ENCODE measurements at regions not wholly inside any gene's neighbourhood (a gene's known extent, or its start where the extent isn't known, plus 50 kb on each side); places are given as distances from the start of the nearest gene placed in this dataset.

DNA sequence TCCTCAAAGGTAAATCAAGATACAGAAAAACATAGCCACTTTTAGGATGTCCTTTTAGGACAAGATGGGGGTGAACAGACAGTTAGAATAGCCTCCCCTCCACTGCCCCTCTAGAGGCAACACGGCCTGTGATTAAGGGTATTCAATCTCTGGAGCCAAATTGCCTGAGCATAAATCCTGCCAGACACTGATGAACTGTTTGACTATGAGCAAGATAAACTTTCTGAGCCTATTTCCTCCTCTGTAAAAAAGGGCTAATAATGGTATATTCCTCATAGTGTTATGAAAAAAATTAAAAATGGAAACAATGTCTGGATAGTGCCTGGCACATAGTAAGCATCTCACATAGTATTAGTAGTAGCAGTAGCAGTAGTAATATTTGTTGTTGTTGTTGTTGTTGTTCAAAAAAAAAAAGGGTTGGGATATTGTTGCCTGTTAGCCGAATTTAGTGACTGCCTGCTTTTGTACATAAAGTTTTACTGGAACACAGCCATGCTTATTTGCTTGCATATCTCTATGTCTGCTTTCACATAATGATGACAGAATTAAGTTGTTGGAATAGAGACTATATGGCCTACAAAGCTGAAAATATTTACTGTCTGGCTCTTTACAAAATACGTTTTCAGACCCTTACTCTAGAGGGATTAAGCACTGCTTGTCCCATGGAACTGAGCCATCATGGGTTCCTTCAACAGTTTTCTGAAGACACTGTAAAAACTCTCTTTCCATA is 536.3 kb downstream of the TLE4 start:
- no peak for DNase-seq (ENCODE audit: low read depth in 1 of 2, low spot score in 1 of 2)

DNA sequence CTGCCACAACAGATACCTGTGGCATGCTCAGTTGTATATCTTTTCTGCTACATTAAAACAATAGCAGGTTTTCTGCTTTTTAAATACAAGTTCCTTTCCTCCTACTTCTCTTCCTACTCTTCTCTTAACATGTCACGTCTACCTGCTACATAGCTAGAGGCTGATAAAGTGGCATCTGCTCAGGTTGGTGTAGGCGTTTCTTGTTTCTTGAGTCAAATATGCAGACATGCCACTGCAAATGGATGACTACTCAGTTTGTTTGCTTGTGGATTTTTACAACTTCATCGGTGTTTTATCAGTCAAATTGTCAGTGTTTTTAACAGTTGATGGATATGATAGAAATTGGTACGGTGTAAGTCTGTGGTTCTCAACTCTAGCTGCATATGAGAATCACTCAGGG is 525.7 kb downstream of the TLE4 start:
- DNase-seq (ENCODE audit: low read depth in 1 of 2, low spot score in 1 of 2) = no peak

DNA sequence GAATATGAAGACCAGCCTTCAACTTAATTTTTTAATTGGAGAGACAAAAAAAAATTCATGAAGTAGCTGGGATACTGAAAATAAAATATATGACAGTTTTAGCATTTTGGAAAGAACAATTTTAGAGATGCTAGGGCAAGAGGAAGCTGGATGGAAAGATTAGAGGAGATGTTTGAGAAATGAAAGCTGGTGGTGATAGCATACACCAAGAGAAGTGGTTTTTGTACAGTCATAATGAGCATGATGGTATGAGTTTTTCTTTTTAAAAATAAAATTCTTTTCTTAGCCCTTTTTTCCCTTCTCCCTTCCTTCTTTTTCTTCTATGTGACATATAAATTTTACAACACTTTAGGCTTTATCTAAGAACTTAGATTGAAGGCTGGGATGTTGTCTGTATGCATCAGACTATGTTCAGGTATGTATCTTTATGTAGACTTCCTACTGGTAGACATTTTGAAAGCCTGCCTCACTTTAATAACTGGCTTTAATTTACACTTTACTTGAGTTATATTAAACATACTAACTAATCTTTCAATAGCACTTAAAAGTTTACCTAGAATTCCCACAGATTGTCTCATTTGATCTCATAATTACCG is 522.5 kb downstream of the TLE4 start:
- no peak for DNase-seq (ENCODE audit: low read depth in 1 of 2, low spot score in 1 of 2)

DNA sequence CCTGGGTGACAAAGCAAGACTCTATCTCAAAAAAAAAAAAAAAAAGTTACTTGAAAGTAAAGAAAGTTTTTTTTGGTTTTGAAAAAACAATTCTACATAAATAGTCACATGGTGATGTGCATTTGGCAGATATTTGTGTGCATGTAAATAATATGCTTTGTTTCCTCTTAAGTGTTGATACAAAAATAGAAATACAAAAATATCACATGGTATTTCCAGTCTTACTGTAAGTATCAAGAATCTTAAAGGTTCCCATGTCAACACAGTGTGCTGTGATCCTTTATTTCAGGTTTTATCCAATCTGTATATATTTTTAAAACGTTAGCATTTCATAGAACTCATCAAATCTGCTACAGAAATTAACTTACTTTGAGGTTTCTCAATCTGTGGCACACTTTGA is 521.9 kb downstream of the TLE4 start:
- DNase-seq (ENCODE audit: low read depth in 1 of 2, low spot score in 1 of 2) = no peak

DNA sequence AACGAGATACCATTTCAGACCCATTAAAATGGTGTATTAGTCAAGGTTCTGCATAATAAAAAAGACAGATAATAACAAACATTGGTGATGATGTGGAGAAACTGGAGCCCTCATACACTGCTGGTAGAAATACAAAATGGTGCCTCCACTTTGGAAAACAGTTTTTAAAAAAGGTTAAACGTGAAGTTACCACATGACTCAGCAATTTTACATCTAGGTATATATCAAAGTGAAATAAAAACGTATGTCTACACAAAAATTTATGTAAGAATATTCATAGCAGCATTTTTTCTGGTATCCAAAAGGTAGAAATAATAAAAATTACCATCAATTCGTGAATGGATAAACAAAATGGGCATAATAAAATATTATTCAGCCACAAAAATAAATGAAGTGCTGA is 519.8 kb downstream of the TLE4 start:
- no peak for DNase-seq (ENCODE audit: low read depth in 1 of 2, low spot score in 1 of 2)

DNA sequence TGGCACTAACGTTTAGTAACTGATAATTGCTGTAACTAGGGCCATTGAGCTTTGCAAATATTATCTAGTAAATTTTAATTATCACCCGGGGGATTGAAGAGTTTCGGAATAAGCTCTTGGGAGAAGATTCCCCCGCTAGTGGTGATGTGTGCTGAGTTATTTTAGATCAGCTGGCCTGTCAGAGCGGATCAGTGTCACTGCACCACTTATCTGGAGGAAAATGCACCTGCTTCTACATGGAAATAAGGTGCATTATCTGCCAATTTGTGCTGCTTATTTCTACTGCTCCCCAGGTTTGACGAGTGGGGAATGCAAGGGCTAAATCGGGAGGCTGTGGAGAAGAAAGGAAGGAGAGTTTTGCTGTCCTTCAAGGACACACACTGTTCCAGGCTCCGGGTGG is 518.6 kb downstream of the TLE4 start:
- DNase-seq (ENCODE audit: low read depth in 1 of 2, low spot score in 1 of 2) = no peak

DNA sequence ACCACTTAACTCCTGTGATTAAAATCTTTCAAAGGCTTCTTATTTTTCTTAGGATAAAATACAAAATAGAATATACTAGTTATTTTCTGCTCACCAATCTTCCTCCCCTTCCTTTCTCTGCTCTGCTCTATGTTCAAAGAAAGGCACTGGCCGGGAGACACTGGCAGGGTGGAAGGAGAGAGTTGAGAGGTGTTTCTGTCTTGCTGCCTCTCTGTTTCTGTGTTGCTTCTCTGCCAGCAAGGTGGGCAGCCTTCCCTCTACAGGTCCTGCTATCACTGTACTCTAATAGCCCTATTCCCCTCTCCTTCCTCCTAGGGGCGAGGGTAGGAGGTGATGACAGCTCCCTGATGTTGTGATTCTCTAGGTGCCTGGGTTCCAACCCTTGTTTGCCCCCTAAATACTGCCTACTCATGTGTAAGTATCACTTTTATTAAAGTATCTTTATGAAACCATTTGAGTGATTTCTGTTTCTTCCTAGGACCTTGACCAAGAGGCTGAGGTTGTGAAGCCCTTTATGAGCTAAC is 515.1 kb downstream of the TLE4 start:
- no peak for DNase-seq (ENCODE audit: low read depth in 1 of 2, low spot score in 1 of 2)

DNA sequence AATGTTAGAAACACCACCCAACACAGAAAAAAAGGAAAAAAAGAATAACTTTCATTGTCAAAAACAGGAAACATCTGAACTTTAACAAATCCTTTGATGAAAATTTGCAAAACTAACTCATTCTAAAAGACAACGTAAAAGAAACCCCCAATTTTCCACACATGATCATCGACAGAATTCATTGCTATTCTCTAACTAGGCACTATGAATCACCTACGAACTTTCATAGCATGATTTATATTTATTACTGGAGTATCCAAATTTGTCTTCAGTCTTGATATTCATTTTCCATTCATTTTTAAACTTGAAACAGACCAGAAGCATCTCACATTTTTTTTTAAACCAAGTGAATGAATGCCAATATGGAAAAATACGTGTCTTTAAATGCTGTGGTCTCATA is 514.6 kb downstream of the TLE4 start:
- DNase-seq (ENCODE audit: low read depth in 1 of 2, low spot score in 1 of 2) = no peak

DNA sequence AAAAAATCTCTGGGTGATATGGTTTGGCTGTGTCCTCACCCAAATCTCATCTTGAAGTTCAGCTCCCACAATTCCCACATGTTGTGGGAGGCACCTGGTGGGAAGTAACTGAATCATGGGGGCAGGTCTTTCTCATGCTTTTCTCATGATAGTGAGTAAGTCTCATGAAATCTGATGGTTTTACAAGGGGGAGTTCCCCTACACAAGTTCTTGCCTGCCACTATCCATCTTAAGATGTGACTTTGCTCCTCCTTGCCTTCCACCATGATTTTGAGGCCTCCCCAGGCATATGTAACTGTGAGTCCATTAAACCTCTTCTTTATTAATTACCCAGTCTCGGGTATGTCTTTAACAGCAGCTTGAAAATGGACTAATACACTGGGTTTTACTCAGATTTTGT is 513.9 kb downstream of the TLE4 start:
- DNase-seq (ENCODE audit: low read depth in 1 of 2, low spot score in 1 of 2) = no peak

DNA sequence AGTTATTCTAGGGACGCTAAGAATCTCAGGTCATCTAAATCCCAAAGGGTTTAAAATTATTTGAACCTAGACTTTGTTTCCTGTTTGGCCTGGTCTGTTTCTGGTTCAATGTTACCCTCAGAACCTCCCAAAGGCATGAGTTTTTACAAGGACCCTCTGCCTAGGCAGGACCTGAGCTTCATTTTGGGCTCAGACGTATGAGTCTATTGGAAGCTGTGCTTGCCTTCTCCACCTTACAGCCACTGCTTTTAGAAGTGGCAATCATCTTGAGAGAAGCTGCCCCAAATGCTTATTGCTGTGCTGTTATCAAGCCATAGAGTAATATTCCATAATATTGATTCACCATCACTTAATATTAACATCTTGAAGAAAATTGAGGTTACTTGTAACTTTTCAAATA is 510.4 kb downstream of the TLE4 start:
- DNase-seq (ENCODE audit: low read depth in 1 of 2, low spot score in 1 of 2) = no peak

DNA sequence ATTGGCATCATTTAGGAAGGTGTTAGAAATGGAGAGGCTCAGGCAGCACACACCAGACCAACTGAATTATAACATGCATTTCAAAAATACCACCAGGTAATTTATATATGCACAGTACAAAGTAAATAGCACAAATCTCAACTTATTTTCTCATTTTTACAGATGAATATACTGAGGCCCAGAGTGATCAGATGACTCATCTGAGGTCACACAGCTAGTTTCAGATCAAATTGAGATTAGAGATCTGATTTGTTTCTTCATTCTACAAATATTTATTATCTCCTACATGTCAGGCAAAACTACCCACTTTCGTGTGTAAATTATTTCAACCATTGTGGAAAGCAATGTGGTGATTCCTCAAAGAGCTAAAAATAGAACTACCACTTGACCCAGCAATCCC is 507.1 kb downstream of the TLE4 start:
- no peak for DNase-seq (ENCODE audit: low read depth in 1 of 2, low spot score in 1 of 2)

DNA sequence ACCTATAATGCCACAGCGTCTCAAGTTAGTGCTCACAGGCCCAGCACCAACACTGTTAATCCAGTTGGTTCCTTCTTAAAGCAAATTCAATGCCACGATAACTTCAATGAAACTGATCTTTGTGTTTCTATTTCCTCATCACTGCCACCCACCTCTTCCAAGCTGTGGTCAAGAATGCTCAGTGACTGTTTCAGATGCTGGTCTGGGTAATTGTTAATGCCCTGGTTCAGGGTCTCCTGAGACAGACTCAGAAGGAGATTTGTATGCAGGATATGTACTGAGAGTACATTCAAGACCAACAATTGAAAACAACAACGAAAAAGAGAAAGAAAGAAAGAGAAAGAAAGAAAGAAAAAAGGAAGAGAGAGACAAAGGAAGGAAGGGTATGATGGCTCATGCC is 505.3 kb downstream of the TLE4 start:
- DNase-seq (ENCODE audit: low read depth in 1 of 2, low spot score in 1 of 2) = no peak

DNA sequence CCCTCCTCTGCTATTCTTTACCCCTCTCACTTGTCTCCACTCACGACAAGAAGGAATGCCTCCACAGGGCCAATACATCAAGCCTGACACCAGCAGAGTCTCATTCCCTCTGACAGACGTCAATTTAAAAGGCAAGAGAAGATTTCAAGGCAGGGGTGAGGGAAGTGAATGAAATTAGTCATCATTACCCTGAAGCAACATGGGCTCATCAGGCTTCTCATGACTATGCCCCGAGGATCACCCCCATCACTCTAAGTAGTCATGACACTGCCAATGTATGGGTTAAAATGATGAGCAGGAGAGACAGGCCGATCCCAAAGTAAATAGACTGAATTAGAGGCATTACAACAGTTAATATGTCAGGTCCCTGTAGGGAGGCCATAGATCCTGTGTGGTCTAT is 504.4 kb downstream of the TLE4 start:
- DNase-seq (ENCODE audit: low read depth in 1 of 2, low spot score in 1 of 2) = no peak

DNA sequence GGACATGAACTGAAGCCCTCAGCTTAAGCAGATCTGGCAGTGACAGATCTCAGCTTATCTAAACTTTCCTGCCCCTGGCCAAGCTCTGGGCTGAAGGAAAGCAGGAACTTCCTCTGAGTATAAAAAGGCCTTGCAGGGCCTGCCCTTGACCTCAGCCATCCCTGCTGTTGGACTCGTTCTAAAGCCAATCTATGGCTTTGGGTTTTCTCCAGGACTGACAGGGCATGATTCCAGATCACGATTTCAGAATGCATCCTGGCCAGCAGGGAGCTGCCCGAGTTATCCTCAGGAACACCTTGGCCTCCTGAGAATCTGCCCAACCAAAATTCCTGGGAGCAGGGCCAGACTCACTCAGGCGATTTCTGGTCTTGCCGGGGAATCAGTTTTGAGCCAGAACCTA is 502.7 kb downstream of the TLE4 start:
- no peak for DNase-seq (ENCODE audit: low read depth in 1 of 2, low spot score in 1 of 2)

DNA sequence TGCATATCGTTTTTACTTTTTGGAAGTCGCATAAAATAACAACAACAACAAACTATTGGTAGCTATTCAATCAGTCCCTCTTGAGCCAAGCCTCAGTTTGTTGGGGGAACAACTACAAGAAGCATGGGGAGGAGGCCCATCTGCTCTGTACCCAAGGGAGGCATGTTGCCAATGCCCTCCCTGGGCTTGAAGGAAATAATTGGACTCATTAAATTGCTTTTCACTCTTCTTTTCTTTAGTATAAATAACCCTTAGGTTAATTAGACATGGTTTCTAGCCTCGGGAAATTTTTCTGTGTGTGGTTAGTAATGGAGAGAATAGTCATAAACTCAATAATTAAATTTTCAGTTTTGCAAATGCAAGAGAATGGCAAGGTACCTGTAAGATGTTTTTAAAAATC is 500.7 kb downstream of the TLE4 start:
- no peak for DNase-seq (ENCODE audit: low read depth in 1 of 2, low spot score in 1 of 2)

DNA sequence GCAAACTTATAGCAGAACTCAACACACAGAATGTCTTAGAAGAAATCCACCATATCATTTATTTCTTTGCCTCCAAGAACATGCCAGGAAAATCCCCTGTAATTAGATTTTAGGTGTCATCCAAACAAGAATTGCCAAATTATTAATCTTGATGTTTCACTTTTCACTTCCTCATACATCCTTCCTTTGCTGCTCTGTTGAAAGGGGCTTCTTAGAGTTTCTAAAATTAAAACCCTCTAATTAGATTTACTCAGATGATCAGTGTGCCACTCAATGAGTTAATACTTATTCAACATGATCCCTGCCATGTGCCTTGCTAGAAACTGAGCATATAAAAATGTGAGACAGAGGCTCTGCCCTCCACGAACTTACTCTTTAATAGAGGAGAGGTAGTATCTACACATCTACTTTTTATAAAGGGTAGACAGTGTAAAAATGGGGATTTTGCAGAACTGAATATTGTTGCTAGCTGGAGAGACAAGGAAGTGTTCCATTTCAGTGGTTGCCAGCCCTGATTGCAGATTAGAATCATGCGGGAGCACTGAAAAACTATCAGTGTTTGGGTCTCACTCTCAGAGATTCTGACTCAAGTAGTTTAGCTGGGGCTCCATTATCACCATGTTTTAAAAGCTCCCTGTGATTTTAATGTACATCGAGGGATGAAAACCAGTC is 498.4 kb downstream of the TLE4 start:
- no peak for DNase-seq (ENCODE audit: low read depth in 1 of 2, low spot score in 1 of 2)

DNA sequence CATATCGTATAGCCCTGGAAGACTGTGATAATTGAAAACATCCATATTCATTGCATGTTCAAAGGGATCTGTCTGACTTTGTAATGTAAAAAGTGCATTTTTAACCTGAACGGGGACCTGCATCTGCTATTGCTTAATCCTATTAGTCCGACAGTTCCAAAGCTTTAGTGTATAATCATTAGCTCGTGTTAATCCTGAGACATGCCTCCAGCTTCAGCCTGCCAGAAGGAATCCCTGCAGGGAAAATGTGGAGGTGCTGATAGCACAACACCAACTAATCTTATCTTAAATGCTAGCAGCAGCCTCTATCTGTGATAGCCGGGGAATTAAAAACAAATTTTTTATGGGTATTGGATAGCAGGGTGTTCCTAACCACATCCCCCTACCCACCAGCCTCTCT is 495.2 kb downstream of the TLE4 start:
- no peak for DNase-seq (ENCODE audit: low read depth in 1 of 2, low spot score in 1 of 2)

DNA sequence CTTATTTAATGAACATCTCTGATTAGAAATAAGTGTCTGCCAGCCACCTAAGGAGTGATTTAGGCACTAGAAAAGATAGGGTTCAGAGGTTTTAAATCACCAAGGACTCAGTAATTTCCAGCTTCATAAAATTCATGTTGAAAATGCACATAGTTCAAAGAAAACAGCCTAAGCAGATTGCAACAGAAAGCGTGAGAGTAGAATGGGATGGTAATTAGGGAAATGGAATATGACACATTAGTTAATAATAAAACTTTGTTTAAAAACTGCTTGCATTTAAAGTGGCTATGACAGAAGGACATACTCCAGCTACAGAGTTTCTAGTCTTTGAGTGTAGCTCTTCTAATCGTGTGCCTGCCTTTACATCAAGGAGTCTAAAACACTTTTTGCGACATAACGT is 490.8 kb downstream of the TLE4 start:
- no peak for DNase-seq (ENCODE audit: low read depth in 1 of 2, low spot score in 1 of 2)

DNA sequence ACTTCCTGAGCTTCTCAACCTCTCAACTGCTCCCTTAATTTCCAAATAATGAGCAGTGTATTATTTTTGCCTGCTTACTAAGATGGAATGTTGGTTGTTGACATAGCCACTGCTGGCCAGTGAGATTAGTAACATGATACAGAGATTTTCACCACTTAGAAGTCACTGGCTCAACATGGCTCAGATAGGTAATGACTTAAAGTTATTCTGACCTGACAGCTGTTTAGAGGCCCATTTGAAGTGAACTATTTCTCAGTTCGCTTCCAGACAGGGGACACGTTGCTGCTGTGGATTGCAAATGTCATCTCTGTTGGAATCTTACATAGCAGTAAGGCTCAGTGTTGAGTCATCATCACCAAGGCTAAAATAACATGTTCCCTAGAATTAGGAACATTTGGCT is 490.2 kb downstream of the TLE4 start:
- DNase-seq (ENCODE audit: low read depth in 1 of 2, low spot score in 1 of 2) = no peak

DNA sequence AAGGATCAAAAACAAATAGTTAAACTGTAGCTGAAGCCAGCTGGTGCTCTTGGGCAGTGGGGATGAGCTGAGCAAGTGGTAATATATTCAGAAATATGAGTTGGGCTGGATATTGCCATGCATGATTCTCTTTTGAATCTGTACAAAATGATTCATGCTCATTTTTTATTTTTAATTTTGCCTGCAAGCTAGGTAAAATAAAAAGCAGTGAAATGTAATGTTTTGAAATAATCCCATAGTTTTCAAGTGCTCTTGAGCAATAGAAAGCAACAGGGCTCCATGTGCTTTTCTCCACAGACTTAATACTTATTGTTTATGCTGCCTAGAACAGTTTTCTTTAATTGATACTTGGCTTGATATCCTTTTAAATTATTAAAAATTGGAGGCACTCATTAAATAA is 489.3 kb downstream of the TLE4 start:
- no peak for DNase-seq (ENCODE audit: low read depth in 1 of 2, low spot score in 1 of 2)

DNA sequence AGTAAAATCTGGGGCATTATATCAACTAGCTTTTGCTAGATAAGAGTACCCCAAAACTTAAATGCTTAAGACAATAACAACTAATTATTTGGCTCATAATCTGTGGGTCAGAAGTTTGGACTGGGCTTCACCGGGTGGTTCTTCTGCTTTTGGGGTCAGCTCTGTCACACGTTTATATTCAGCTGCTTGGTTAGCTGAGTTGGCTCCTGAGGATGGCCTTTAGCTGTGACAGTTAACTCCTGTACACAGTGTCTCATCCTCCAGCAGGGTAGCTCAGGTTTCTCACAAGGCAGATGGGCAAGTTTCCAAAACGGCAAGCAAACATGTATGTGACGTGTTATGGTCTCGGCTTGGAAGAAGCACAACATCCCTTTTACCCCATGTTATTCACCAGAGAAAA is 488.2 kb downstream of the TLE4 start:
- DNase-seq (ENCODE audit: low read depth in 1 of 2, low spot score in 1 of 2) = no peak

DNA sequence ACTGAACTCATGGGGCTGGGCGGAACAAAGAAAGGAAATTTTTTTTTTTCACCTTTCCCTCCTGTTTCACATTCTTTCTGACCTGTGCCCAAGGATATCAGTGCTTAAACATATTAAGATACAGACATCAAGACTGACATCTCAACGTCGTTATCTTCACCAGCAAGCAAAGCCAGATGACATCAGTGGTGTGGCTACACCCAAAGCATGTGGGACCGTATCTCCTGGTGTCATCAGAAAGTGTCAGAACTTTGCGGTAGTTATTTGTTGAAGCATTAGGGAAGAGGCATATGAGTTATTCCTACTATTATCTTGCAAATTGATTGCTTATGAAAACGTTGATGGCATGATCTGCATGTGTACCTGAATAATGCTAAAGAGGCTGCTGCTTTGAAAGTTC is 487.4 kb downstream of the TLE4 start:
- DNase-seq (ENCODE audit: low read depth in 1 of 2, low spot score in 1 of 2) = no peak

DNA sequence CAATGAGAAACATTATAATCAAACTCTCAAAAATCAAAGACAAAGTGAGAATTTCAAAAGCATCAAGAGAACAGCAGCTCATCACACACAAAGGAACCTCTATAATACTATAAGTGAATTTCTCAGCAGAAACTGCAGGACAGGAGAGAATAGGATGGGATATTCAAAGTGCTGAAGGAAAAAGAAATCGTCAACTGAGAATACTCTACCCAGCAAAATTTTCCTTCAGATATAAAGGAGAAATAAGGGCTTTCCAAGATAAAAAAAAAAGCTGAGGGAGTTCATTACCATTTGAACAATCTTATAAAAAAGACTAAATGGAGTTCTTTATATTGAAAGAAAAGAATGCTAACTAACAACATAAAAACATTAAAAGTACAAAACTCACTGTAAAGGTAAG is 481.1 kb downstream of the TLE4 start:
- no peak for DNase-seq (ENCODE audit: low read depth in 1 of 2, low spot score in 1 of 2)
